ENCODE measurements at regions not wholly inside any gene's neighbourhood (a gene's known extent, or its start where the extent isn't known, plus 50 kb on each side); places are given as distances from the start of the nearest gene placed in this dataset.

- DNase-seq, result no peak
Measured at GRCh38 chr10:107238275-107238674, 73.8 kb upstream of the SORCS1 start.

- no peak for DNase-seq
Measured at GRCh38 chr10:107232013-107232412, 67.5 kb upstream of the SORCS1 start.

GRCh38 chr10:107230887-107231286 lies 66.4 kb upstream of the SORCS1 start:
- no peak for DNase-seq

- no peak for DNase-seq
Measured at GRCh38 chr10:107215681-107216080, 51.2 kb upstream of the SORCS1 start.

All from cerebellar nuclear complex (tissue), 1 donor.